IPS DF 6.9 (cell line): ENCODE measurements at regions not wholly inside any gene's neighbourhood (a gene's known extent, or its start where the extent isn't known, plus 50 kb on each side); places are given as distances from the start of the nearest gene placed in this dataset.
"Not testable (repeated sequence)": the region's sequence is repeated elsewhere in the genome, so short reads cannot be mapped to it uniquely, and the experiment has no call there.

Experiments used
- DNase-seq: peaks from one replicate; pipeline ENCODE4 v3.0.0-alpha.2; 2013; ENCODE audit warnings: low read depth, low spot score
- H3K27ac ChIP-seq: one replicate; pipeline ENCODE4 v1.5.1; 2013; ENCODE audit warnings: low read length, control low read depth
- H3K27me3 ChIP-seq: 2 replicates; pipeline ENCODE4 v1.6.1; 2013; ENCODE audit warnings: mild to moderate bottlenecking, low read length; ENCODE audit not compliant: control insufficient read depth, insufficient read depth
- H3K36me3 ChIP-seq: 2 replicates; pipeline ENCODE4 v1.6.1; 2013; ENCODE audit warnings: low read length; ENCODE audit not compliant: control insufficient read depth, insufficient read depth
- H3K4me1 ChIP-seq: 2 replicates; pipeline ENCODE4 v1.6.1; 2013; ENCODE audit warnings: low read length; ENCODE audit not compliant: control insufficient read depth, insufficient read depth
- H3K4me3 ChIP-seq: 2 replicates; pipeline ENCODE4 v1.5.1; 2013; ENCODE audit warnings: mild to moderate bottlenecking, low read length
- H3K9me3 ChIP-seq: 2 replicates; pipeline ENCODE4 v1.6.1; 2013; ENCODE audit warnings: low read length, inconsistent platforms; ENCODE audit not compliant: control insufficient read depth, insufficient read depth
- WGBS: extraction: QIAGEN DNeasy Blood & Tissue Kit; methylation state at CpG from one replicate; pipeline ENCODE4 v1.1.7; 2013; ENCODE audit warnings: mixed read lengths, missing lambda C conversion rate; ENCODE audit not compliant: insufficient read length, insufficient coverage; 5-methylcytosine and 5-hydroxymethylcytosine counted together

DNA sequence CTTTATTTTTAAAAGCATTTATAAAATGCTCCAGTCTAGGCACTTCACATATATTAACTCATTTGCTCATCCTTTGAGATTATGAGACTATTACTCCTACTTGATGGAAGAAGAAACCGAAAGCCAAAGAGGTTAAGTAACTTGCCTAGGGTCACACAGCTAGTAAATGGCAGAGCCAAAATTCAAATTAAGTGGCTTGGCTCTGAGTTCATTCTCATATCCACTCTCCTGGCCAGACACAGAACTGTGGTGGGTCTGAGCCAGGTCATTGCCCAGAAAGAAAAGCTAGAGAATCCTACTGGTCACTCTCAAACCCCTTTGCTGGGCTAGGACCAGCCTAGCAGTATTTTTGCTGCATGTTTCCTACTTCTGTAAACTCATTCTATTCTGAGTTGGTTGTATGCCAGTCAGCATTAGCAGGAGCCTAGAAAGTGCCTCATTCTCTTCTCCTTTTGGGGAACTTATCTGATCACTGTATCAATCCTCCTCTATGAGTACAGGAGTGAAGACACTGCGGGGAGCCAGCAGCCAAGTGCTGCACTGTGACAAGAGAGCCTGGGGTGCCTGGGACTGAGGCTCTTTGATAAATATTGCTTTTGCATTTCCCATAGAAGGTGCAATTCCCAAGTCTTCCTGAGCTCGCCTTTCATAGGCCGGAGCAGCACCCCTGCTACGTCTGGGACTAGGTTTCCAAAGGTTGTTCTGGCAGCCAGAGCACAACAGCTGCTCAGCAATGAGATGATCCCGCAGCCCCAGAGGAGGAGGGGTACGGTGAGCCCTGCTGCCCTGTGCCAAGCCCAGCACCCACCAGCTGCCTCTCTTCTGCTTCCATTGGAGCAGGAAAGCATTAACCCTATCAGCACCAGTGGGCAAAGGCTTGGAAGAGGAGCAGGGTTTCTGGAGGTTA lies 728.3 kb downstream of the MAFB start:
- WGBS = no CpG with 5 or more reads among the region's 7 CpGs
- Histone ChIP-seq H3K27ac (no peak overlapping the region), H3K36me3 (no peaks in the 10 kb centered on the region), H3K27me3 (no peaks in the 10 kb centered on the region), H3K4me3 (no peak overlapping the region), H3K4me1 (no peaks in the 10 kb centered on the region), H3K9me3 (no peaks in the 10 kb centered on the region)
- DNase-seq = no peak

GRCh38 chr20:39957911-39958310 lies 731.1 kb downstream of the MAFB start:
- no CpG with 5 or more reads among the region's 3 CpGs for WGBS
- H3K36me3 ChIP-seq, H3K27ac ChIP-seq, H3K27me3 ChIP-seq, H3K4me1 ChIP-seq, H3K9me3 ChIP-seq, DNase-seq, H3K4me3 ChIP-seq: not testable (repeated sequence)

DNA sequence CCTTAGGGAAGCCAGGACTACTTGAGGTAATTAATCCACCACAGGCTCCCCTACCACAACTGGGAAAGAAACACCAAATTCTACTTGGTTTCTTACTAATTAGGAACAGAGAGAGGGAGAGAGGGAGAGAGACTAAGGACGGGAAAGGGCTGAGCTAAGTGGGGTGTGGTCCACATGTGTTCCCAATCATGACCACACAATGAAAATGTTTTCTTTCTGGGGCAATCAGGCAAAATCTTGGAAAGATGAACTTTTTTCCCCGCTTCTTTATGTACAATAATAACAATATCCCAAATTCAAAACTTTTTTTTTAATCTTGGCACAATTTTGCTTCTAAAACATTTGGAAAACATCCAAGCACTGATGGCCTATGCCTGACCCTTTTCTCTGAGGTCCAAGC lies 734.4 kb downstream of the MAFB start:
- Histone ChIP-seq H3K36me3 (no peaks in the 10 kb centered on the region), H3K4me1 (no peaks in the 10 kb centered on the region), H3K4me3 (no peak overlapping the region), H3K27me3 (no peaks in the 10 kb centered on the region), H3K27ac (no peak overlapping the region), H3K9me3 (no peaks in the 10 kb centered on the region)
- DNase-seq = no peak
- WGBS = 100% methylated on average over 1 of the region's 2 CpGs

- Histone ChIP-seq H3K9me3 (no peaks in the 10 kb centered on the region), H3K27ac (no peak overlapping the region), H3K4me3 (no peak overlapping the region), H3K27me3 (no peaks in the 10 kb centered on the region), H3K36me3 (no peaks in the 10 kb centered on the region), H3K4me1 (no peaks in the 10 kb centered on the region)
- DNase-seq = no peak
- WGBS = no CpG with 5 or more reads among the region's 2 CpGs
Measured at GRCh38 chr20:39946931-39947330, 742.1 kb downstream of the MAFB start.

- no CpG with 5 or more reads among the region's 5 CpGs for WGBS
- H3K27me3 ChIP-seq = no peaks in the 10 kb centered on the region
Measured at GRCh38 chr20:39946053-39946810, 742.8 kb downstream of the MAFB start.

GRCh38 chr20:39944861-39945260 lies 744.2 kb downstream of the MAFB start:
- H3K27me3 ChIP-seq = no peaks in the 10 kb centered on the region
- DNase-seq = no peak
- no peak overlapping the region for H3K27ac ChIP-seq
- H3K4me3 ChIP-seq = no peak overlapping the region
- no peaks in the 10 kb centered on the region for H3K36me3 ChIP-seq
- H3K9me3 ChIP-seq = no peaks in the 10 kb centered on the region
- no peaks in the 10 kb centered on the region for H3K4me1 ChIP-seq

More at GRCh38 chr20:39946053-39946810, 742.8 kb downstream of the MAFB start:
- Histone ChIP-seq H3K36me3 (no peaks in the 10 kb centered on the region), H3K9me3 (no peaks in the 10 kb centered on the region), H3K4me3 (no peak overlapping the region), H3K4me1 (no peaks in the 10 kb centered on the region), H3K27ac (no peak overlapping the region)
- DNase-seq = no peak

DNA sequence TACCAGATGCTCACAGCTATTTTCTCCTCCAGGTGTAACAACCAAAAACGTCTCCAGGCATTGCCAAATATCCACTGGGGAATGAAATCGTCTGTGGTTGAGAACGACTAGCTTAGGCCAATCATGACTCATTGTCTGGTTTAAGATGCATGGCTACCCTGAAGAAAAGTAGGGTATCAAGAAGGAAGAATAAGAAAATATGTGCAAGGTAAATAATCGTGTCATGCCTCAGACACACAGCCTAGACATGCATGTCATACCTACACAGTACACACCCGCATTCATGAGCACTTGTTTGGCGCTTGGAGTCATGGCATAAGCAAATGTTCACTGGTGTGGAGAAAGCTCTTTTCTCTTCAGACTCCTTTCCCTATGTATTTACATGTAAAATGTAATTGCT lies 745.7 kb downstream of the MAFB start:
- Histone ChIP-seq H3K36me3 (no peaks in the 10 kb centered on the region), H3K27ac (no peak overlapping the region), H3K27me3 (no peaks in the 10 kb centered on the region), H3K4me1 (no peaks in the 10 kb centered on the region), H3K9me3 (no peaks in the 10 kb centered on the region), H3K4me3 (no peak overlapping the region)
- WGBS = no CpG with 5 or more reads among the region's 6 CpGs
- DNase-seq = no peak

- H3K36me3 ChIP-seq = no peaks in the 10 kb centered on the region
- H3K4me3 ChIP-seq = no peak overlapping the region
- H3K4me1 ChIP-seq = no peaks in the 10 kb centered on the region
- no peaks in the 10 kb centered on the region for H3K27me3 ChIP-seq
- H3K27ac ChIP-seq = no peak overlapping the region
- WGBS = no CpG with 5 or more reads among the region's 1 CpG
- no peaks in the 10 kb centered on the region for H3K9me3 ChIP-seq
- DNase-seq = no peak
Measured at GRCh38 chr20:39941245-39941644, 747.8 kb downstream of the MAFB start.

- WGBS = no CpG with 5 or more reads among the region's 2 CpGs
- H3K4me3 ChIP-seq = no peak overlapping the region
- no peaks in the 10 kb centered on the region for H3K27me3 ChIP-seq
- H3K4me1 ChIP-seq = no peaks in the 10 kb centered on the region
- H3K36me3 ChIP-seq = no peaks in the 10 kb centered on the region
- H3K27ac ChIP-seq = no peak overlapping the region
- no peaks in the 10 kb centered on the region for H3K9me3 ChIP-seq
- DNase-seq = no peak
Measured at GRCh38 chr20:39939241-39939865, 749.7 kb downstream of the MAFB start.

DNA sequence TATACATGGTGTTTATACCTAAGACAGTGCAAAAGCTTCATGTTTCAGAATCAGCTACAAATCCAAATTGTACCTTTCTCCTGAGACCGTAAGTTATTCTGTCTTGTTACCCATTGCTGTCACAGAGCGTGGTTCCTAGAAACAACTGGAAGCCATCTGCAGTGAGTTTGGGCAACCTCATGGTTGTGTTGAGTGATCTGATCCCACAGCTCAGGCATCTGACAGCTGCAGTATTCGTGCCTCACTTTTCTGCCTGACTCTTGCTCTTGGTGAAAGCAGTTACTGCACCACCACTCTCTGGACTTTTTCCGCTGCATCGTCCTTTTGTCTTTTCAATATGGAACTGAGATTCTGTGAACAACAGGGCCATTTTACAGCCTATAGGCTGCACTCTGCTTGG lies 752.6 kb downstream of the MAFB start:
- Histone ChIP-seq H3K9me3 (no peaks in the 10 kb centered on the region), H3K36me3 (no peaks in the 10 kb centered on the region), H3K27ac (no peak overlapping the region), H3K4me1 (no peaks in the 10 kb centered on the region), H3K4me3 (no peak overlapping the region), H3K27me3 (no peaks in the 10 kb centered on the region)
- no peak for DNase-seq
- no CpG with 5 or more reads among the region's 5 CpGs for WGBS
